Caco-2 (cell line): ENCODE measurements at regions not wholly inside any gene's neighbourhood (a gene's known extent, or its start where the extent isn't known, plus 50 kb on each side); places are given as distances from the start of the nearest gene placed in this dataset.
A peak's percentile ranks its signal among the peaks of the same experiment; 100 is the strongest.
"Not testable (repeated sequence)": the region's sequence is repeated elsewhere in the genome, so short reads cannot be mapped to it uniquely, and the experiment has no call there.

Source experiments
- BruUV-seq: library from RNA; stranded (reverse); fragments of 400-500 nt; replicated peaks from 2 replicates; lab custom pipeline; 2021; lab: Mats Ljungman, UMichigan
- CTCF ChIA-PET: fragments of 300-600 bp; sonication (Branson Sonifier 250); formaldehyde crosslinking; loops from one replicate; lab custom pipeline; 2022; ENCODE audit warnings: antibody characterized with exemption; lab: Charles Lee
- POLR2A ChIA-PET: fragments of 300-600 bp; sonication (Branson Sonifier 250); formaldehyde crosslinking; loops from one replicate; lab custom pipeline; 2022; ENCODE audit warnings: antibody characterized with exemption; lab: Charles Lee
- DNase-seq, 2 experiments: peaks; one replicate each; pipeline versions ENCODE4 v3.0.0 to v3.0.0-alpha.2; 2020 to 2022
- H3K27me3 ChIP-seq: replicated peaks from 2 replicates; pipeline ENCODE4 v1.6.0; 2011; ENCODE audit warnings: low read length; ENCODE audit not compliant: control insufficient read depth, insufficient read depth
- H3K36me3 ChIP-seq: 2 replicates; pipeline ENCODE4 v1.5.1; 2011; ENCODE audit warnings: low read length; ENCODE audit not compliant: control insufficient read depth, insufficient read depth
- H3K4me1 ChIP-seq: fragments of 250-450 bp; sonication (Bioruptor Pico); 2 replicates; pipeline ENCODE4 v1.5.1; 2020; ENCODE audit warnings: mild to moderate bottlenecking
- H3K4me3 ChIP-seq: 2 replicates; pipeline ENCODE4 v1.5.1; 2011; ENCODE audit warnings: low read depth, mild to moderate bottlenecking, control low read depth, low read length
- H3K9me3 ChIP-seq: fragments of 250-450 bp; sonication (Bioruptor Pico); 2 replicates; pipeline ENCODE4 v1.5.1; 2020; ENCODE audit warnings: mild to moderate bottlenecking, moderate library complexity
- H3K27ac Mint-ChIP-seq: one replicate; pipeline ENCODE4 v1.8.0; 2022; ENCODE audit warnings: mixed read lengths; ENCODE audit not compliant: unreplicated experiment
- H3K27me3 Mint-ChIP-seq: one replicate; pipeline ENCODE4 v1.8.0; 2022; ENCODE audit warnings: mixed read lengths; ENCODE audit not compliant: insufficient read depth, unreplicated experiment
- H3K36me3 Mint-ChIP-seq: one replicate; pipeline ENCODE4 v1.8.0; 2022; ENCODE audit warnings: mild to moderate bottlenecking, mixed read lengths; ENCODE audit not compliant: insufficient read depth, unreplicated experiment
- H3K4me1 Mint-ChIP-seq: one replicate; pipeline ENCODE4 v1.8.0; 2022; ENCODE audit warnings: low read depth, mixed read lengths; ENCODE audit not compliant: unreplicated experiment
- H3K4me3 Mint-ChIP-seq: one replicate; pipeline ENCODE4 v1.8.0; 2022; ENCODE audit warnings: mild to moderate bottlenecking, moderate library complexity, mixed read lengths; ENCODE audit not compliant: unreplicated experiment
- H3K9me3 Mint-ChIP-seq: one replicate; pipeline ENCODE4 v1.8.0; 2022; ENCODE audit warnings: mixed read lengths; ENCODE audit not compliant: unreplicated experiment
- CTCF ChIP-seq, 2 experiments: fragments of 200-600 bp in 1 of 2; IDR thresholded peaks; 1 replicate in 1 of 2; 2 replicates in 1 of 2; pipeline versions ENCODE4 v1.5.1 to v1.8.0; 2011 to 2022; ENCODE audit warnings: antibody characterized with exemption in 1 of 2, control low read depth in 1 of 2, inconsistent platforms in 1 of 2, low read depth in 1 of 2, low read length in 1 of 2, mild to moderate bottlenecking in 1 of 2, moderate library complexity in 1 of 2; ENCODE audit not compliant: insufficient read depth in 1 of 2, severe bottlenecking in 1 of 2, unreplicated experiment in 1 of 2
- intact Hi-C: fragments of 100-400 bp; cut with micrococcal nuclease; formaldehyde crosslinking; loops from one replicate; pipeline ENCODE4 v1.10.0; 2022; ENCODE audit not compliant: unreplicated experiment

- BruUV-seq, POLR2A ChIA-PET, H3K4me1 ChIP-seq, CTCF ChIA-PET, H3K4me3 Mint-ChIP-seq, H3K4me3 ChIP-seq, intact Hi-C loops, H3K36me3 ChIP-seq, H3K27ac Mint-ChIP-seq, H3K27me3 ChIP-seq, H3K4me1 Mint-ChIP-seq, DNase-seq, H3K36me3 Mint-ChIP-seq, H3K9me3 Mint-ChIP-seq, H3K9me3 ChIP-seq, H3K27me3 Mint-ChIP-seq: not testable (repeated sequence)
These were observed 126.4 kb downstream of the RBM46 start for GRCh38 chr4:154907345-154908045.

DNA sequence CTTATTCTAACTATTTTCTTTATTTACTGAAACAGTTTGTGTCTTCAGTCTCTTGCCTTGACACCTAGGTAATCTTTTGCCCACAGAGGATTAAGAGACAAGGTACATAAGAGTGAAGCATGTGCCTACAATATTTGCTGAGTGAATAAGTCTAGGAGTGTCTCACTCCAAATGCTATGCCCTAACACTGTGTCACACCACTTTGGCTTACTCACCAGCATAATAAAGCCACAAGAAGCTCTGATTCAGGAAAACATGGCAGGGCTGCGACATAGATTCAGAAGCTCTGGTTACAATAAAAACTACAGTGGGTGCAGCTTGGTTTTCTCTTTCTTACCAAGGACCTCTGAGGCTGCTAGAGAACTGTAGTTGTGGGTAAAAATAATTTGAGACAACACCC is 127.1 kb downstream of the RBM46 start:
- no TSS peak for BruUV-seq
- CTCF ChIA-PET: no interaction called here
- H3K9me3 Mint-ChIP-seq: no peaks in the 10 kb centered on the region
- H3K36me3 Mint-ChIP-seq: no peaks in the 10 kb centered on the region
- H3K27ac Mint-ChIP-seq: no peak overlapping the region
- TF ChIP-seq CTCF (IDR thresholded peaks at IDR 0.05; ENCODE audit: insufficient read depth in 1 of 2, low read depth in 1 of 2, low read length in 1 of 2, severe bottlenecking in 1 of 2, unreplicated experiment in 1 of 2): no peak
- no peak overlapping the region for H3K4me3 Mint-ChIP-seq
- H3K27me3 Mint-ChIP-seq: peaks cover 2% of the 10 kb centered on the region
- Histone ChIP-seq H3K4me1 (no peaks in the 10 kb centered on the region), H3K27me3 (no peaks in the 10 kb centered on the region; the same call in 1 of the 2 replicates), H3K9me3 (no peaks in the 10 kb centered on the region), H3K36me3 (no peaks in the 10 kb centered on the region), H3K4me3 (no peak overlapping the region)
- POLR2A ChIA-PET: no interaction called here
- no peaks in the 10 kb centered on the region for H3K4me1 Mint-ChIP-seq
- no peak for DNase-seq
- intact Hi-C loops: no loop called here

- Histone ChIP-seq H3K27me3 (no peaks in the 10 kb centered on the region; the same call in 1 of the 2 replicates), H3K4me3 (no peak overlapping the region), H3K4me1 (no peaks in the 10 kb centered on the region), H3K36me3 (no peaks in the 10 kb centered on the region), H3K9me3 (no peaks in the 10 kb centered on the region)
- H3K4me1 Mint-ChIP-seq: no peaks in the 10 kb centered on the region
- H3K36me3 Mint-ChIP-seq: no peaks in the 10 kb centered on the region
- BruUV-seq: no TSS peak
- intact Hi-C loops: loop anchor here (1.0 kb wide), 1 partner anchor 104 kb away; no protein-coding TSS in a partner anchor
- peak in 1 of 2 experiments; percentile 12 for TF ChIP-seq CTCF (IDR thresholded peaks at IDR 0.05; ENCODE audit: insufficient read depth in 1 of 2, low read depth in 1 of 2, low read length in 1 of 2, severe bottlenecking in 1 of 2, unreplicated experiment in 1 of 2)
- H3K27ac Mint-ChIP-seq: no peak overlapping the region
- CTCF ChIA-PET: interaction anchor here (1.1 to 1.2 kb wide), 3 partner anchors 18 to 104 kb away, joined by 3 to 4 read pairs (median 4); no protein-coding TSS in a partner anchor
- peak in 1 of 2 experiments; percentile 6 for DNase-seq
- H3K27me3 Mint-ChIP-seq: peaks cover under 1% of the 10 kb centered on the region
- POLR2A ChIA-PET: no interaction called here
- H3K9me3 Mint-ChIP-seq: no peaks in the 10 kb centered on the region
- H3K4me3 Mint-ChIP-seq: no peak overlapping the region
These were observed 130.0 kb downstream of the RBM46 start for GRCh38 chr4:154911097-154911496.
